ENCODE measurements at regions not wholly inside any gene's neighbourhood (a gene's known extent, or its start where the extent isn't known, plus 50 kb on each side); places are given as distances from the start of the nearest gene placed in this dataset.

- TF ChIP-seq ZGPAT (CRISPR knock-in tag; IDR thresholded peaks at IDR 0.05) (no peak), MYNN (CRISPR knock-in tag; IDR thresholded peaks at IDR 0.05; ENCODE audit: low read depth) (no peak), NAIF1 (CRISPR knock-in tag; IDR thresholded peaks at IDR 0.05; ENCODE audit: borderline replicate concordance) (no peak), NBN (conservative IDR thresholded peaks at IDR 0.05) (no peak), RXRB (CRISPR knock-in tag; IDR thresholded peaks at IDR 0.05; ENCODE audit: borderline replicate concordance) (peak; percentile 93), CEBPZ (IDR thresholded peaks at IDR 0.05; ENCODE audit: low read length) (no peak), ZFP36 (IDR thresholded peaks at IDR 0.05; ENCODE audit: borderline replicate concordance, low read depth, low read length, partially characterized antibody) (no peak), SP5 (CRISPR knock-in tag; IDR thresholded peaks at IDR 0.05; ENCODE audit: borderline replicate concordance, low read depth) (no peak), RFX1 (IDR thresholded peaks at IDR 0.05) (no peak), ZNF678 (CRISPR knock-in tag; IDR thresholded peaks at IDR 0.05) (no peak), ATF5 (CRISPR knock-in tag; IDR thresholded peaks at IDR 0.05; ENCODE audit: low read depth) (no peak), PAX8 (CRISPR knock-in tag; IDR thresholded peaks at IDR 0.05; ENCODE audit: borderline replicate concordance) (no peak), ZNF687 (CRISPR knock-in tag; IDR thresholded peaks at IDR 0.05) (peak; percentile 53), DZIP1 (CRISPR knock-in tag; IDR thresholded peaks at IDR 0.05) (no peak), DMAP1 (CRISPR knock-in tag; IDR thresholded peaks at IDR 0.05) (no peak), BHLHE40 (IDR thresholded peaks at IDR 0.05; ENCODE audit: low read length) (peak; percentile 61), IRX3 (CRISPR knock-in tag; IDR thresholded peaks at IDR 0.05; ENCODE audit: borderline replicate concordance, low read depth) (no peak), ZNF326 (CRISPR knock-in tag; IDR thresholded peaks at IDR 0.05; ENCODE audit: borderline replicate concordance) (no peak)
Observed at GRCh38 chr22:48396785-48397530, 1430.7 kb downstream of the BRD1 start (continued).

All from HepG2 (cell line).